Osteoblast (primary cell): ENCODE measurements at regions not wholly inside any gene's neighbourhood (a gene's known extent, or its start where the extent isn't known, plus 50 kb on each side); places are given as distances from the start of the nearest gene placed in this dataset.

Source experiments
- DNase-seq: peaks from one replicate; pipeline ENCODE4 v3.0.0; 2011; ENCODE audit warnings: low spot score, mixed read lengths; ENCODE audit not compliant: insufficient read length; ENCODE audit errors: missing footprints
- H2AFZ ChIP-seq: 2 replicates; pipeline ENCODE4 v1.6.0; 2011; ENCODE audit warnings: mild to moderate bottlenecking, low read length
- H3K27ac ChIP-seq: 2 replicates; pipeline ENCODE4 v1.5.1; 2011; ENCODE audit warnings: mild to moderate bottlenecking, low read depth, low read length, moderate library complexity
- H3K27me3 ChIP-seq: 2 replicates; pipeline ENCODE4 v1.6.0; 2012; ENCODE audit warnings: mild to moderate bottlenecking, control low read depth, inconsistent platforms, low read length, moderate library complexity; ENCODE audit not compliant: insufficient read depth
- H3K36me3 ChIP-seq: 2 replicates; pipeline ENCODE4 v1.5.1; 2011; ENCODE audit warnings: mild to moderate bottlenecking, low read length, control low read depth, moderate library complexity; ENCODE audit not compliant: insufficient read depth
- H3K4me1 ChIP-seq: 2 replicates; pipeline ENCODE4 v1.5.1; 2011; ENCODE audit warnings: mild to moderate bottlenecking, low read length, control low read depth, moderate library complexity; ENCODE audit not compliant: insufficient read depth
- H3K4me2 ChIP-seq: 2 replicates; pipeline ENCODE4 v1.6.0; 2011; ENCODE audit warnings: mild to moderate bottlenecking, low read length; ENCODE audit not compliant: insufficient read depth
- H3K4me3 ChIP-seq: fragments of 200-600 bp; sonication (generic); 3 replicates; pipeline ENCODE4 v1.5.1; 2012; ENCODE audit warnings: mild to moderate bottlenecking, low read length, inconsistent platforms; ENCODE audit not compliant: insufficient read depth
- H3K79me2 ChIP-seq: 2 replicates; pipeline ENCODE4 v1.6.0; 2012; ENCODE audit warnings: mild to moderate bottlenecking, low read length, control low read depth, inconsistent platforms; ENCODE audit not compliant: insufficient read depth
- H3K9me3 ChIP-seq: 2 replicates; pipeline ENCODE4 v1.5.1; 2011; ENCODE audit warnings: low read depth, low read length, control low read depth
- H4K20me1 ChIP-seq: 2 replicates; pipeline ENCODE4 v1.6.0; 2012; ENCODE audit warnings: mild to moderate bottlenecking, low read length, control low read depth; ENCODE audit not compliant: insufficient read depth
- CTCF ChIP-seq: IDR thresholded peaks from 2 replicates; pipeline ENCODE4 v1.5.1; 2011; ENCODE audit warnings: mild to moderate bottlenecking, low read depth, low read length, moderate library complexity; ENCODE audit errors: extremely low read depth

- Histone ChIP-seq H3K79me2 (no peaks in the 10 kb centered on the region), H3K4me1 (peaks cover 6% of the 10 kb centered on the region), H4K20me1 (no peaks in the 10 kb centered on the region), H2AFZ (no peak overlapping the region), H3K4me3 (no peak overlapping the region), H3K4me2 (no peak overlapping the region), H3K27me3 (no peaks in the 10 kb centered on the region), H3K36me3 (no peaks in the 10 kb centered on the region), H3K27ac (no peak overlapping the region), H3K9me3 (no peaks in the 10 kb centered on the region)
- no peak for TF ChIP-seq CTCF
- no peak for DNase-seq
These were observed 318.2 kb downstream of the CXCL12 start for GRCh38 chr10:44066527-44067255.

GRCh38 chr10:44065788-44066526 is 318.9 kb downstream of the CXCL12 start:
- Histone ChIP-seq H4K20me1 (no peaks in the 10 kb centered on the region), H3K27ac (no peak overlapping the region), H3K4me2 (no peak overlapping the region), H3K9me3 (no peaks in the 10 kb centered on the region), H3K36me3 (no peaks in the 10 kb centered on the region), H3K27me3 (no peaks in the 10 kb centered on the region), H3K4me1 (peaks cover 2% of the 10 kb centered on the region), H3K4me3 (no peak overlapping the region), H3K79me2 (no peaks in the 10 kb centered on the region), H2AFZ (no peak overlapping the region)
- no peak for TF ChIP-seq CTCF
- DNase-seq, result no peak

- no peak for TF ChIP-seq CTCF
- Histone ChIP-seq H3K9me3 (no peaks in the 10 kb centered on the region), H3K4me1 (peaks cover 2% of the 10 kb centered on the region), H3K79me2 (no peaks in the 10 kb centered on the region), H2AFZ (no peak overlapping the region), H3K4me3 (no peak overlapping the region), H3K27ac (no peak overlapping the region), H3K36me3 (no peaks in the 10 kb centered on the region), H3K4me2 (no peak overlapping the region), H3K27me3 (no peaks in the 10 kb centered on the region), H4K20me1 (no peaks in the 10 kb centered on the region)
- no peak for DNase-seq
These were observed 319.7 kb downstream of the CXCL12 start for GRCh38 chr10:44064987-44065787.

- DNase-seq, result no peak
- no peak overlapping the region for H2AFZ ChIP-seq
- H4K20me1 ChIP-seq, result no peaks in the 10 kb centered on the region
- no peaks in the 10 kb centered on the region for H3K79me2 ChIP-seq
- H3K27me3 ChIP-seq, result no peaks in the 10 kb centered on the region
- H3K27ac ChIP-seq, result no peak overlapping the region
- no peak overlapping the region for H3K4me2 ChIP-seq
- peaks cover 2% of the 10 kb centered on the region for H3K4me1 ChIP-seq
- TF ChIP-seq CTCF, result no peak
- H3K36me3 ChIP-seq, result no peaks in the 10 kb centered on the region
- no peak overlapping the region for H3K4me3 ChIP-seq
- H3K9me3 ChIP-seq, result no peaks in the 10 kb centered on the region
These were observed 320.6 kb downstream of the CXCL12 start for GRCh38 chr10:44064317-44064716.
